Spleen (tissue), 11 donors: ENCODE measurements at regions not wholly inside any gene's neighbourhood (a gene's known extent, or its start where the extent isn't known, plus 50 kb on each side); places are given as distances from the start of the nearest gene placed in this dataset.

Experiments used
- DNase-seq: peaks from one replicate; pipeline ENCODE4 v3.0.0-alpha.2; 2020
- H3K27ac ChIP-seq, 8 donors: fragments of 200-600 bp; sonication (generic) in 7 of 8; 1 replicate in 4 of 8; 2 replicates in 4 of 8; pipeline versions ENCODE4 v1.5.0 to v1.8.0; 2016 to 2021; ENCODE audit warnings: inconsistent platforms in 4 of 8, mild to moderate bottlenecking in 4 of 8, moderate library complexity in 1 of 8
- H3K27me3 ChIP-seq, 7 donors: fragments of 200-600 bp; sonication (generic) in 6 of 7; replicated peaks in 1 of 7; 1 replicate in 4 of 7; 2 replicates in 3 of 7; pipeline versions ENCODE4 v1.5.0 to v1.8.0; 2016 to 2021; ENCODE audit warnings: inconsistent platforms in 3 of 7, mild to moderate bottlenecking in 1 of 7
- H3K36me3 ChIP-seq, 6 donors: fragments of 200-600 bp; sonication (generic) in 5 of 6; 1 replicate in 4 of 6; 2 replicates in 2 of 6; pipeline versions ENCODE4 v1.5.0 to v1.8.0; 2016 to 2021; ENCODE audit warnings: inconsistent platforms in 2 of 6
- H3K4me1 ChIP-seq, 6 donors: fragments of 200-600 bp; sonication (generic) in 5 of 6; 1 replicate in 3 of 6; 2 replicates in 3 of 6; pipeline versions ENCODE4 v1.5.0 to v1.8.0; 2016 to 2021; ENCODE audit warnings: inconsistent platforms in 3 of 6
- H3K4me3 ChIP-seq, 8 donors: fragments of 200-600 bp; sonication (generic) in 7 of 8; 1 replicate in 4 of 8; 2 replicates in 4 of 8; pipeline versions ENCODE4 v1.5.0 to v1.8.0; 2016 to 2021; ENCODE audit warnings: inconsistent platforms in 4 of 8, mild to moderate bottlenecking in 4 of 8, moderate library complexity in 2 of 8
- H3K9me3 ChIP-seq, 8 donors: fragments of 200-600 bp; sonication (generic) in 7 of 8; 1 replicate in 4 of 8; 2 replicates in 4 of 8; pipeline versions ENCODE4 v1.5.0 to v1.8.0; 2016 to 2021; ENCODE audit warnings: inconsistent platforms in 4 of 8
- POLR2A ChIP-seq, 3 donors: fragments of 450-650 bp; IDR thresholded peaks; one replicate each; pipeline ENCODE4 v1.5.1; 2017; ENCODE audit warnings: antibody characterized with exemption in 3 of 3, mild to moderate bottlenecking in 1 of 3
- POLR2AphosphoS5 ChIP-seq, 3 donors: sonication (generic); formaldehyde crosslinking; IDR thresholded peaks; one replicate each; pipeline ENCODE4 v1.5.1; 2017; ENCODE audit warnings: antibody characterized with exemption in 3 of 3
- WGBS, 5 donors: extraction: QIAGEN DNeasy Blood & Tissue Kit in 3 of 5; methylation state at CpG; one replicate each; pipeline versions ENCODE4 v1.1.5 to v1.1.7; 2013 to 2018; 5-methylcytosine and 5-hydroxymethylcytosine counted together
- intact Hi-C: fragments of 100-400 bp; cut with DNase I; formaldehyde crosslinking; loops from one replicate; pipeline ENCODE4 v1.15.0; 2023; ENCODE audit warnings: low total_unique reads
- TF ChIP-seq, protein P1 (sequence below), 11 experiments: fragments of 200-600 bp in 7 of 11; fragments of 450-650 bp in 4 of 11; sonication (generic) in 4 of 11; IDR thresholded peaks in 8 of 11; conservative IDR thresholded peaks in 3 of 11; 1 replicate in 7 of 11; 2 replicates in 4 of 11; pipeline versions ENCODE4 v1.4.0 to v1.8.0; 2016 to 2021; ENCODE audit warnings: antibody characterized with exemption in 11 of 11, inconsistent platforms in 4 of 11, mild to moderate bottlenecking in 1 of 11
- donor health status: healthy with polysubstance abuse.
- donor health status: DM: no; HTN: no; CAD: no; lungs with moderate emphysema.
- donor health status: DM: no; HTN: no; CAD: no.
- donor health status: Bipolar disorder and iron deficiency.
- donor health status: healthy.
- donor health status: DM: no; HTN: no; CAD: no.
- donor health status: DM: yes; HTN: yes; CAD: no.

DNA sequence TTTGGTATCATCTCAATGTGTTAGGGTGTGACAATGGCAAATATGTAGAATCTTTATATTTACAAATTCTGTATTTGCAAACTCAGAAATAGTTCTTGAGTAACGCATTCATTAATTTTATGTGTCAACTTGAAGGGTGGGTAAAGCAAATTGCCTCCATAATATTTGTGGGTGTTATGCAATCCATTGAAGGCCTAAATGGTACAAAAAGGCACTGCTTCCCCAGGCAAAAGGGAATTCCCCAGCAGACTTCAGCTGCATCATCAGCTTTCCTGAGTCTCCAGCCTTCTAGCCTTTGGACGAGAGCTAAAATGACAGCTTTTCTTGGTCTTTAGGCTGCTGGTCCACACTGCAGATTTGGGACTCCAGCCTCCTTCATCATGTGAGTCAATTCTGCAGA lies 292.2 kb upstream of the PCDH7 start:
- intact Hi-C loops, result no loop called here
- Histone ChIP-seq H3K27ac (no peak overlapping the region), H3K27me3 (no peaks in the 10 kb centered on the region), H3K36me3 (no peaks in the 10 kb centered on the region), H3K9me3 (peaks cover 0 to 55% (median 30%) of the 10 kb centered on the region in 8 donors), H3K4me1 (no peaks in the 10 kb centered on the region), H3K4me3 (no peak overlapping the region)
- 48 to 87% (median 84%) methylated on average over 2 of the region's 2 CpGs for WGBS, 5 donors
- no peak for DNase-seq
- TF ChIP-seq, protein P1, sequence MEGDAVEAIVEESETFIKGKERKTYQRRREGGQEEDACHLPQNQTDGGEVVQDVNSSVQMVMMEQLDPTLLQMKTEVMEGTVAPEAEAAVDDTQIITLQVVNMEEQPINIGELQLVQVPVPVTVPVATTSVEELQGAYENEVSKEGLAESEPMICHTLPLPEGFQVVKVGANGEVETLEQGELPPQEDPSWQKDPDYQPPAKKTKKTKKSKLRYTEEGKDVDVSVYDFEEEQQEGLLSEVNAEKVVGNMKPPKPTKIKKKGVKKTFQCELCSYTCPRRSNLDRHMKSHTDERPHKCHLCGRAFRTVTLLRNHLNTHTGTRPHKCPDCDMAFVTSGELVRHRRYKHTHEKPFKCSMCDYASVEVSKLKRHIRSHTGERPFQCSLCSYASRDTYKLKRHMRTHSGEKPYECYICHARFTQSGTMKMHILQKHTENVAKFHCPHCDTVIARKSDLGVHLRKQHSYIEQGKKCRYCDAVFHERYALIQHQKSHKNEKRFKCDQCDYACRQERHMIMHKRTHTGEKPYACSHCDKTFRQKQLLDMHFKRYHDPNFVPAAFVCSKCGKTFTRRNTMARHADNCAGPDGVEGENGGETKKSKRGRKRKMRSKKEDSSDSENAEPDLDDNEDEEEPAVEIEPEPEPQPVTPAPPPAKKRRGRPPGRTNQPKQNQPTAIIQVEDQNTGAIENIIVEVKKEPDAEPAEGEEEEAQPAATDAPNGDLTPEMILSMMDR (IDR thresholded peaks at IDR 0.05 in 8 of 11, conservative IDR thresholded peaks at IDR 0.05 in 3 of 11), result no peak
- TF ChIP-seq POLR2AphosphoS5 (IDR thresholded peaks at IDR 0.05), result no peak
- TF ChIP-seq POLR2A (IDR thresholded peaks at IDR 0.05), result no peak

DNA sequence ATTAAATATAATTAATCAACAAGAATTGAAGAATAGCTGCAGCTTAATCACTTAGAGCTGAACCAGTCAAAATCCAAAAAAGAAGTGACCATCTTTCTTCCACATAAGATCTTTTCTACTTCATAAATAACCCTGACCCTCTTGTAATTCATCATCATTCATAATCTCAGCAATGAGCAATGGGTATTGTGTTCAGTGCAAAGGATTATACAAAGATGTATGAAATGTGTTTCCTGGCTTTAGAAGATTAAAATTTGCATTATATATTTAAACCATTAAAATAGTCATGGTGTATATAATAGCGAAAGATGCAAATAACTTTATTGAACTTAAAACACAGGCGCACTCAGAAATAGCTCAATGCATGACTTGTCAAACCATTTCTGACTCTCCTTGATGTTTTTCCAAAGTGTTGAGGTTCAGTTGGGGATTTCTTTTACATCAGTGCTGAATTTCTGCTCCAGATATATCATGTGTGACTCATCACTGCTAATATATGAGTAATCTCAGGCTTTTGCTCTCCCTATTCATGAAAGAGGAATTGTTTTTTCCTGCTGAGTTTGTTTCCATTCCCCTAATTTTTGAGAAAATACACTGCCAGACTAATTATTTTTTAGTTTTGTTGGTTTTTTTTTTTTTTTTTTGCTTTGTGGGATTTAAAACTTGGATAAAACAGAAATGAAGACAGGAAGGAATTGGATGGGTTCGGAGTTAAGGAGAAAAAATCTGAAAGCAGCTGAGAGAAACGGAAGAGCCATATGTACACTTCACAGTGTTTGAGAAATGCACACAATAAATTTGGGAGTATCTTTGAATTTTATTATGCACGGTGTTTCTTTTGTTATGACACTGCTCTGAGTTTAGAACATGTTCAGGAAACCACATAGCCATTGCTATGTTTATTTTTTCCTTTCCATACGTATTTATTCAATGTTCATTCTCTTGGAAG lies 290.1 kb upstream of the PCDH7 start:
- H3K9me3 ChIP-seq, result peaks cover 0 to 34% (median 11%) of the 10 kb centered on the region in 8 donors
- intact Hi-C loops, result no loop called here
- no peaks in the 10 kb centered on the region for H3K4me1 ChIP-seq
- no peak overlapping the region for H3K27ac ChIP-seq
- H3K27me3 ChIP-seq, result no peaks in the 10 kb centered on the region
- WGBS, 5 donors, result 77 to 91% (median 83%) methylated on average over 6 of the region's 6 CpGs
- H3K4me3 ChIP-seq, result no peak overlapping the region
- no peak for DNase-seq
- no peak for TF ChIP-seq POLR2AphosphoS5 (IDR thresholded peaks at IDR 0.05)
- no peak for TF ChIP-seq POLR2A (IDR thresholded peaks at IDR 0.05)
- TF ChIP-seq, protein P1 (IDR thresholded peaks at IDR 0.05 in 8 of 11, conservative IDR thresholded peaks at IDR 0.05 in 3 of 11), result no peak
- H3K36me3 ChIP-seq, result no peaks in the 10 kb centered on the region

DNA sequence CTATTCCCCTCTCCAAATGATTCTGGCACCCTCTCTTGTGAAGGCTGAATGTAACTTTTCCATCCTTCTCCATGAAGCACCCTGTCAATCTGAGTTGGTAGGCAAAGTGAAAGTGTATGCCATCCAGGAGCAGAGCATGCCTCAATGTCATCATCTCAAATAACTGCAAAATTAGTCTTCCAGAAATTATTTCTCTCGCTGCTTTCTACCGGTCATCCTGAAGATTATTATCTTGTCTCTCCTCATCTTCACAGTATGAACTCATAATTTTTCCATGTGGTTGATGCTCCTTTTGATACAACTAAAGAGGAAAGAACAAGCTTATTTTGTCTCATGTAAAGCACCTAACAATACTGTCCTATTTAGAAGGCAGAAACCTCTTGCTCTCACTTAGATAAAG lies 285.5 kb upstream of the PCDH7 start:
- Histone ChIP-seq H3K27ac (no peak overlapping the region), H3K4me1 (no peaks in the 10 kb centered on the region), H3K27me3 (no peaks in the 10 kb centered on the region), H3K9me3 (peaks cover 0 to 9% (median 0%) of the 10 kb centered on the region in 8 donors), H3K4me3 (no peak overlapping the region), H3K36me3 (no peaks in the 10 kb centered on the region)
- intact Hi-C loops, result no loop called here
- TF ChIP-seq POLR2AphosphoS5 (IDR thresholded peaks at IDR 0.05), result no peak
- TF ChIP-seq, protein P1 (IDR thresholded peaks at IDR 0.05 in 8 of 11, conservative IDR thresholded peaks at IDR 0.05 in 3 of 11), result no peak
- TF ChIP-seq POLR2A (IDR thresholded peaks at IDR 0.05), result no peak
- DNase-seq, result no peak
- 40 to 47% (median 41%) methylated on average over 2 of the region's 2 CpGs for WGBS, 5 donors

- Histone ChIP-seq H3K4me1 (no peaks in the 10 kb centered on the region), H3K9me3 (peaks cover 0 to 9% (median 0%) of the 10 kb centered on the region in 8 donors), H3K4me3 (no peak overlapping the region), H3K27me3 (no peaks in the 10 kb centered on the region), H3K36me3 (no peaks in the 10 kb centered on the region), H3K27ac (no peak overlapping the region)
- TF ChIP-seq POLR2A (IDR thresholded peaks at IDR 0.05), result no peak
- TF ChIP-seq, protein P1 (IDR thresholded peaks at IDR 0.05 in 8 of 11, conservative IDR thresholded peaks at IDR 0.05 in 3 of 11), result no peak
- TF ChIP-seq POLR2AphosphoS5 (IDR thresholded peaks at IDR 0.05), result no peak
- intact Hi-C loops, result no loop called here
- no peak for DNase-seq
- WGBS, 5 donors, result 62 to 90% (median 66%) methylated on average over 1 of the region's 1 CpG
Observed at GRCh38 chr4:30436394-30436793, 283.8 kb upstream of the PCDH7 start.
